Epithelial cell of proximal tubule (primary cell): ENCODE measurements at regions not wholly inside any gene's neighbourhood (a gene's known extent, or its start where the extent isn't known, plus 50 kb on each side); places are given as distances from the start of the nearest gene placed in this dataset.

Experiments used
- DNase-seq: peaks from one replicate; pipeline ENCODE4 v3.0.0-alpha.2; 2011; ENCODE audit warnings: low read depth
- H3K4me3 ChIP-seq: 2 replicates; pipeline ENCODE4 v1.5.1; 2011; ENCODE audit warnings: low read depth, mild to moderate bottlenecking, low read length
- CTCF ChIP-seq: conservative IDR thresholded peaks from 2 replicates; pipeline ENCODE4 v1.5.1; 2012; ENCODE audit warnings: low read depth, mild to moderate bottlenecking, low read length

DNA sequence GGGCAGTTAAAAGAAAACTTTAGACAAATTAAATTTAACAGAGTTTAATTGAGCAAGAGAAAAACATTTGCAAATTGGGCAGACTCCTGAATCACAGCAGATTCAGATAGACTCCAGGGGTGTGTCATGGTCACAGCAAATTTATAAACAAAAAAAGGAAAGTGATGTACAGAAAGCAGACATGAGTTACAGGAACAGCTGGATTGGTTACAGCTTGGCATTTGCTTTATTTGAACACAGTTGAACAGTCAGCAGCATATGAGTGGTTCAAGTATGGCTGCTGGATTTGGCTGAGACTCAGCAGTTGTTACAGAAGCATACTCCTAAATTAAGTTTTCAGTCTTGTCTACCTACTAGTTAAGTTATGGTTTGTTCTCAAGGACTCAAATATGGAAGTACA is 82.3 kb upstream of the NYAP2 start:
- DNase-seq, result no peak
- TF ChIP-seq CTCF, result no peak
- H3K4me3 ChIP-seq, result no peak overlapping the region

- no peak for DNase-seq
- no peak overlapping the region for H3K4me3 ChIP-seq
- no peak for TF ChIP-seq CTCF
These were observed 88.8 kb upstream of the NYAP2 start for GRCh38 chr2:225310745-225311144.

DNA sequence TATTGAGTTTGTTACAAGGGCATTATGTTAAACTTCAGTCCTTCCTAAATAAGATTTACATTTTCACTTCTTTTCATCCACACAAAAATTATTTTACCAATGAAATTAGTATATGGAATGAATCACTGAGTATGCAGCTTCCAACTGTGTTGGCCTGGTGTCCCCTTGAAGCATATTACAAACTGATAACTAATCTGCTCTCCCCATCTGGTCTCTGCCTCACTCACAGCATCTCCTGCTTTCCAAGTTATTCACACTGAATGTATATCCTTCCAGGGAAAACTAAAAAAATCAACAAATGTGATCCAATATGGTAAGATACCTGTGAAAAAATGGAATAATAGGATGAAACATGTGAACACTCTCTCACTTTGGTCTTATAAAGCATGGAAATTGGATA is 90.0 kb upstream of the NYAP2 start:
- no peak for TF ChIP-seq CTCF
- no peak for DNase-seq
- H3K4me3 ChIP-seq, result no peak overlapping the region

DNA sequence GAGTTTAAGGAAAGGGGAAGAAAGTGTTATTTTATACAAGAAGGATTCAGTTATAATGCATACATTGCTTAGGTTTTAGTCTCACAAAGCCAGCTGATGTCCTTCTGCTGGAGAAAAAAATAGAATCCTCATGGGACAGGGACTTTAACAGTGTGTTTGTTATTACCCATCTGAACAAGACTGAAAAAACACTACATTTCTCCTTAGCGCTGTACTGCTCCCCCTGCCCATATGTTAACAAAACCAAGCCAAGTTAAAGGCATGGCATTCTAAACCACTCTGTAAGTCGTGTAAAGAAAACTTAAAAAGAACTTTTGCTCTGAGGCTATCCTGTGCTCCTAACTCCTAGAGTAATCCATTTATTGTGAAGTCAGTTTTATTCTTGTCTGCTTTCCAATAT is 102.6 kb upstream of the NYAP2 start:
- DNase-seq, result no peak

GRCh38 chr2:225295102-225295501 is 104.4 kb upstream of the NYAP2 start:
- no peak for DNase-seq
- no peak for TF ChIP-seq CTCF
- no peak overlapping the region for H3K4me3 ChIP-seq

More for the DNA sequence above, 102.6 kb upstream of the NYAP2 start:
- H3K4me3 ChIP-seq, result no peak overlapping the region
- TF ChIP-seq CTCF, result no peak

DNA sequence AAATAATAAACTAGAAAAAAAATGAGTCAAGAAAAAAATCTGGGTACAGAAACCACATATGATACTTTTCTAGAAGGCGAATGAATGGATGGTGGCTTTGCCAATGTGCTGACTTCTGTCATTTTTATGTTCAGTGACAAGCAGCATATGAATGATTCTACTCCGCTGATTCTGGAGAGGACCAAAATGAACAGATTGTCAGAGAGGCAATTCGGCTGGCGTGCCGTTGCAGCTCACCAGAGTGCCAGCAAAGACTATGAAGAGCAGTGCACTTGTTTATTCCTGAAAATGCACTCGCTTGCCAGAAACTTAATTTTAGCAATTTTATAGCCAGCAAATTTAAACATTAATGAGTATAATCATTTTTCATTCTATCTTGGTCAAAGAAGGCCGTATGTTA is 105.9 kb upstream of the NYAP2 start:
- H3K4me3 ChIP-seq, result no peak overlapping the region
- no peak for DNase-seq
- TF ChIP-seq CTCF, result no peak

DNA sequence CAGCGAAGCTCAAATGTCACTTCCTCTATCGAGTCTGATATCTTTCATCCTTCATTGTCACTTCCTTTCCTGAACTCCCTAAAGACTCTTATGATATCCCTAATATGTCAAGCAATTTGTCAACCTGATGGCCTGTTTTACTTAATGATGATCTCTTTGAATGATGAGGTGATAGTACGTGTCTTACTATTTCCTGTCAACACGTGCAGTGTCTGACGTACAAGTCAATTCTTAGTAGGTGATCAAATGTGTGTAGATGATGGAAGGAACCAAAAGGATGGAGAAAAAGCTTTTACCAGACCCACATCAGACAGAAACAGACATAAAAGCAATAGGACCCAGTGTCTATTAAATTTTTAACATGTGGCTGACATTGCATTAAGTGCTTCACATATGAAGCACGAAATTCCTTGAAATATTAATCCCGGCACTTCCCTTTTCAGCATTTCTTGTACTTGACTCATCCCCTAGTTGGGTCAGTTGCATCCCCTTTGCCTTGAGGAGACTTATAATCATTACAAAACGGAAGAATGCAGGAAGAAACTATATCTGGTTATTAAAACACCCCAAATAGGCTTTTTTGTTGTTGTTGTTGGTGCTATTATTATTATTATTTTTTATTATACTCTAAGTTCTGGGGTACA is 108.6 kb upstream of the NYAP2 start:
- no peak overlapping the region for H3K4me3 ChIP-seq
- no peak for TF ChIP-seq CTCF
- no peak for DNase-seq
